Gastroesophageal sphincter (tissue), 4 donors: ENCODE measurements at regions not wholly inside any gene's neighbourhood (a gene's known extent, or its start where the extent isn't known, plus 50 kb on each side); places are given as distances from the start of the nearest gene placed in this dataset.

Experiments used
- ATAC-seq: fragments of 150-250 bp; one replicate; pipeline ENCODE4 v1.9.1; 2016; ENCODE audit warnings: mild to moderate bottlenecking, moderate library complexity
- H3K27ac ChIP-seq, 4 donors: fragments of 200-600 bp; sonication (generic) in 3 of 4; 1 replicate in 3 of 4; 2 replicates in 1 of 4; pipeline ENCODE4 v1.5.1; 2016 to 2019
- H3K27me3 ChIP-seq: fragments of 200-600 bp; sonication (generic); one replicate; pipeline ENCODE4 v1.5.1; 2019
- H3K36me3 ChIP-seq, 2 donors: fragments of 200-600 bp; sonication (generic); one replicate each; pipeline ENCODE4 v1.5.1; 2019; ENCODE audit warnings: control low read depth in 1 of 2
- H3K4me1 ChIP-seq, 3 donors: fragments of 200-600 bp; sonication (generic); 1 replicate in 2 of 3; 2 replicates in 1 of 3; pipeline ENCODE4 v1.5.1; 2016 to 2019; ENCODE audit warnings: control low read depth in 2 of 3
- H3K4me3 ChIP-seq, 2 donors: fragments of 200-600 bp; sonication (generic); one replicate each; pipeline ENCODE4 v1.5.1; 2019; ENCODE audit warnings: mild to moderate bottlenecking in 1 of 2, moderate library complexity in 1 of 2
- H3K9me3 ChIP-seq, 3 donors: fragments of 200-600 bp; sonication (generic); one replicate each; pipeline ENCODE4 v1.5.1; 2017 to 2019; ENCODE audit warnings: control low read depth in 2 of 3
- EP300 ChIP-seq: sonication (generic); formaldehyde crosslinking; IDR thresholded peaks from one replicate; pipeline ENCODE4 v1.6.1; 2017; ENCODE audit warnings: antibody characterized with exemption, mild to moderate bottlenecking
- POLR2A ChIP-seq, 2 donors: fragments of 450-650 bp; IDR thresholded peaks; one replicate each; pipeline ENCODE4 v1.6.1; 2017; ENCODE audit warnings: antibody characterized with exemption in 2 of 2, mild to moderate bottlenecking in 2 of 2, moderate library complexity in 1 of 2
- POLR2AphosphoS5 ChIP-seq: sonication (generic); formaldehyde crosslinking; IDR thresholded peaks from one replicate; pipeline ENCODE4 v1.6.1; 2017; ENCODE audit warnings: antibody characterized with exemption
- WGBS, 2 donors: methylation state at CpG; one replicate each; pipeline ENCODE4 v1.1.5; 2018; ENCODE audit warnings: low coverage in 1 of 2; 5-methylcytosine and 5-hydroxymethylcytosine counted together
- TF ChIP-seq, protein P1 (sequence below), 4 experiments: fragments of 200-600 bp in 2 of 4; fragments of 450-650 bp in 2 of 4; sonication (generic) in 1 of 4; IDR thresholded peaks; one replicate each; pipeline ENCODE4 v1.5.1; 2017 to 2019; ENCODE audit warnings: antibody characterized with exemption in 4 of 4, mild to moderate bottlenecking in 2 of 4, moderate library complexity in 2 of 4

DNA sequence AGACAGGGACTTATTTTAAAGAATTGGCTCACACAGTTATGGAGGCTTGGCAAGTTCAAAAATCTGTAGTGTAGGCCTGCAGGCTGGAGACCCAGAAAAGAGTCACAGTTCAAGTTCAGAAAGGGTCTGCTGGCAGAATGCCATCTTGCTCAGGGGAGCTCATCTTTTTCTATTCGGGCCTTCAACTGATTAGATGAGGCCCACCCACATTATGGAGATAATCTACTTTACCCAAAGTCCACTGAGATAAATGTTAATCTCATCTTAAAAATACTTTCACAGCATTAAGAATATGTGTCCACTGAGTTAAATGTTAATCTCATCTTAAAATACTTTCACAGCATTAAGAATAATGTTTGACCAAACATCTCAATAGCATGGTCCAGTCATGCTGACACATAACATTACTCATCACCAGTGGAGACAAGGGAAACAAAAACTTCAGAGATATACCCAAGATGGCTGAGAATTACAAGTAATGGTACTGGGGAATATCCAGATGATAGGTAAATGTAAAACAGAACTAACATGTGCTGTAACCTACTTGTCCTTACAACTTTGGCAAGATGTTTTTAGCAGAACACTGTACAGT, 74.3 kb upstream of the STAC start:
- H3K4me1 ChIP-seq, result no peaks in the 10 kb centered on the region
- H3K27ac ChIP-seq, result no peak overlapping the region
- no peaks in the 10 kb centered on the region for H3K27me3 ChIP-seq
- 78 to 100% methylated on average over 1 of the region's 1 CpG for WGBS, 2 donors
- H3K36me3 ChIP-seq, result no peaks in the 10 kb centered on the region
- no peaks in the 10 kb centered on the region for H3K9me3 ChIP-seq
- no peak overlapping the region for H3K4me3 ChIP-seq
- no peak for ATAC-seq
- no peak for TF ChIP-seq POLR2AphosphoS5
- no peak for TF ChIP-seq POLR2A (IDR thresholded peaks at IDR 0.05)
- no peak for TF ChIP-seq EP300

DNA sequence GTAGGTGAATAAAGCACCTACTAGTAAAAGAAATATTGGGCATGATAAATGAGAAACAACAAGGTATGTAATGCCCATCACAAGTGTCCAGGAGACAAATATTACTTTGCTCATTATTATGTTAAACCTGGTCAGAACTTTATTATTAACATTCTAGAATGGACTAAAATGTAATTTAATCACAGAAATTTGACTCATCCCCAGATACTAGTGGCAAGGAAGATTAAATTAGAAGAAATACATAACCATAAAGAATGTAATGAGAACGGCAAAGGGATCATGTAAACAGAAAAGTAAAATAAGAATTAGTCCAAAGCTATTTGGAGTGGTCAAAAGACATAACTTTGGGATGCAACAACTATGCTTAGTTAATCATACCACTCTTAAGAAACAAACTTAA, 71.2 kb upstream of the STAC start:
- H3K27me3 ChIP-seq, result no peaks in the 10 kb centered on the region
- no peak overlapping the region for H3K27ac ChIP-seq
- TF ChIP-seq, protein P1, sequence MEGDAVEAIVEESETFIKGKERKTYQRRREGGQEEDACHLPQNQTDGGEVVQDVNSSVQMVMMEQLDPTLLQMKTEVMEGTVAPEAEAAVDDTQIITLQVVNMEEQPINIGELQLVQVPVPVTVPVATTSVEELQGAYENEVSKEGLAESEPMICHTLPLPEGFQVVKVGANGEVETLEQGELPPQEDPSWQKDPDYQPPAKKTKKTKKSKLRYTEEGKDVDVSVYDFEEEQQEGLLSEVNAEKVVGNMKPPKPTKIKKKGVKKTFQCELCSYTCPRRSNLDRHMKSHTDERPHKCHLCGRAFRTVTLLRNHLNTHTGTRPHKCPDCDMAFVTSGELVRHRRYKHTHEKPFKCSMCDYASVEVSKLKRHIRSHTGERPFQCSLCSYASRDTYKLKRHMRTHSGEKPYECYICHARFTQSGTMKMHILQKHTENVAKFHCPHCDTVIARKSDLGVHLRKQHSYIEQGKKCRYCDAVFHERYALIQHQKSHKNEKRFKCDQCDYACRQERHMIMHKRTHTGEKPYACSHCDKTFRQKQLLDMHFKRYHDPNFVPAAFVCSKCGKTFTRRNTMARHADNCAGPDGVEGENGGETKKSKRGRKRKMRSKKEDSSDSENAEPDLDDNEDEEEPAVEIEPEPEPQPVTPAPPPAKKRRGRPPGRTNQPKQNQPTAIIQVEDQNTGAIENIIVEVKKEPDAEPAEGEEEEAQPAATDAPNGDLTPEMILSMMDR (IDR thresholded peaks at IDR 0.05), result no peak
- no peaks in the 10 kb centered on the region for H3K36me3 ChIP-seq
- no peaks in the 10 kb centered on the region for H3K9me3 ChIP-seq
- no peak for ATAC-seq
- no peaks in the 10 kb centered on the region for H3K4me1 ChIP-seq
- 53 to 67% methylated on average over 1 of the region's 1 CpG for WGBS, 2 donors
- H3K4me3 ChIP-seq, result no peak overlapping the region

DNA sequence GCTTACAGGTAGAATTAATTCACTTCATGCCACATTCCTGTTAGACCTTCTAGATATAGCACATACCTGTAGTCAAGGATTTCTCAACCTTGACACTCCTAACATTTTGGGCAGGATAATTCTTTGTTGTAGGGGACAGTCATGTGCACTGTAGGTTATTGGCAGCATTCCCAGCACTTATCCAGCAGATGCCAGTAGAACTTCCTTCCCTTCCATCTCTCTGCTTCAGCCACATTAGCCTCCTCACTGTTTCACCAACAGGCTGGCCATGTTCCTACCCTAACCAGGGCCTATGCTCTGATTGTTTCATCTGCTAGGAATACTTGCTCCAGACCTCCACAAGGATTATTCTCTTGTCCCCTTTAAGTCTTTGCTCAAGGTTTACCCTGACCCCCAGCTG, 68.0 kb upstream of the STAC start:
- ATAC-seq, result no peak
- no peak overlapping the region for H3K4me3 ChIP-seq

DNA sequence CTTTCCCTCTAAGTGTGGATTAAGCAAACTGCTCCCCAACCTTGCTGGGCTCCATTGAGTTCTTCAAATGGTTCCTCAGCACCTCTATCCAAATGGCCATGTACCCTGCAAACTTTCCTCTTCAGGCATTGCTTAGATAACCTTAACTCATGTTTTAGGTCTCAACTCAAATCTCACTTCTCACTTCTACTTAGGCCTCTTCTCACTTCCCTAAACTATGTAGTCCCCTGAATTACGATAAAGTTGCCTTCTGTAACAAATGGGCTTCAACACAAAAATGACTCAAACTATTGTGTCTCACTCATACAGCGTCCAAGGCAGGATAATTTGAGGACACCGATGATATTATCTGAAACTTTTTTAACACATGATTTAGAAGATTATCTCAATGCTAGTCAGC, 62.4 kb upstream of the STAC start:
- TF ChIP-seq, protein P1 (IDR thresholded peaks at IDR 0.05), result no peak
- TF ChIP-seq POLR2A (IDR thresholded peaks at IDR 0.05) (no peak), POLR2AphosphoS5 (no peak), EP300 (no peak)
- WGBS, 2 donors, result 30 to 40% methylated on average over 2 of the region's 3 CpGs
- Histone ChIP-seq H3K36me3 (no peaks in the 10 kb centered on the region), H3K4me1 (no peaks in the 10 kb centered on the region), H3K4me3 (no peak overlapping the region), H3K27me3 (no peaks in the 10 kb centered on the region), H3K27ac (no peak overlapping the region), H3K9me3 (peaks cover 0 to 8% (median 0%) of the 10 kb centered on the region in 3 donors)
- no peak for ATAC-seq

More for the DNA sequence above, 68.0 kb upstream of the STAC start:
- no peak overlapping the region for H3K27ac ChIP-seq
- H3K36me3 ChIP-seq, result no peaks in the 10 kb centered on the region
- TF ChIP-seq POLR2A (IDR thresholded peaks at IDR 0.05) (no peak), POLR2AphosphoS5 (no peak), EP300 (no peak)
- TF ChIP-seq, protein P1 (IDR thresholded peaks at IDR 0.05), result no peak
- no peaks in the 10 kb centered on the region for H3K27me3 ChIP-seq
- no peaks in the 10 kb centered on the region for H3K4me1 ChIP-seq
- H3K9me3 ChIP-seq, result peaks cover 0 to 8% (median 0%) of the 10 kb centered on the region in 3 donors

DNA sequence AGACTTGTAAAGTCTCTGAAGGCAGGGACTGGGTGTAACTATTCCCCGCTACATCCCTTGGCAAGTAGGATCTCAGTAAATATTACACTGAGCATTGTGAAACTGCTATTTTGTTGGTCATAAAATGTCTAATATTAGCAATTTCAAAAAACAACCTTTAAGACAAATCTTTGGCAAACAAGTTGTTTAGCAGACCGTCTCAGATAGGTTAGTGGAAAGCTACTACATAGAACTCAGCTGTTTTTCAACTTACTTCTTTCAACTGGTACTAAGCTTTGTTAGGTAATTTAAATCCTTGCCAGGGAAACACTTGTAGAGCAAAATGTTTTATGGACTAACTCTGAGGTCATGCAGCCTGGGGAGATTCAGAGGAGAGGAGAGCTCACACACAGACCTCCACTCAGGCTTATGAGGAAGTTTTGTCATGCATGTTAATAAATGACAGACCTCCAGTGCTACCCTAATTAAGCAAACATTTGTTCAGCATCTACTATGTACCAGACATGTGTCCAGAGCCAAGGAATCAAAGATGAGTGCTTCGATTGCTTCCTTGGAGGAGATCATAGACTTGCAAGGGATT, 61.6 kb upstream of the STAC start:
- H3K27ac ChIP-seq, result no peak overlapping the region
- peak; percentile 79 for ATAC-seq

More for the DNA sequence above, 61.6 kb upstream of the STAC start:
- Histone ChIP-seq H3K9me3 (peaks cover 0 to 8% (median 0%) of the 10 kb centered on the region in 3 donors), H3K4me3 (no peak overlapping the region), H3K4me1 (no peaks in the 10 kb centered on the region), H3K36me3 (no peaks in the 10 kb centered on the region), H3K27me3 (no peaks in the 10 kb centered on the region)
- 38 to 55% methylated on average over 3 of the region's 3 CpGs for WGBS, 2 donors
- TF ChIP-seq POLR2AphosphoS5, result no peak
- no peak for TF ChIP-seq POLR2A (IDR thresholded peaks at IDR 0.05)
- TF ChIP-seq, protein P1 (IDR thresholded peaks at IDR 0.05), result no peak
- TF ChIP-seq EP300, result no peak
